AG04449 (cell line): ENCODE measurements at regions not wholly inside any gene's neighbourhood (a gene's known extent, or its start where the extent isn't known, plus 50 kb on each side); places are given as distances from the start of the nearest gene placed in this dataset.

Experiments
- CTCF ChIA-PET: fragments of 350-600 bp; formaldehyde crosslinking; extraction: SDS; loops from one replicate; lab custom pipeline; 2021; ENCODE audit warnings: antibody characterized with exemption; lab: Yijun Ruan, JAX
- POLR2A ChIA-PET: fragments of 400-600, 350-600 bp; formaldehyde crosslinking; extraction: SDS; loops from one replicate; lab custom pipeline; 2020; ENCODE audit warnings: antibody characterized with exemption, inconsistent platforms; lab: Yijun Ruan, JAX
- DNase-seq: peaks from one replicate; pipeline ENCODE4 v3.0.0-alpha.2; 2010; ENCODE audit warnings: low read depth, low spot score
- H3K4me3 ChIP-seq: 2 replicates; pipeline ENCODE4 v1.5.1; 2011; ENCODE audit warnings: low read depth, mild to moderate bottlenecking, control low read depth, low read length
- CTCF ChIP-seq: IDR thresholded peaks from one replicate; pipeline ENCODE4 v1.5.1; 2011; ENCODE audit warnings: mild to moderate bottlenecking, moderate library complexity, low read length, control low read depth, inconsistent platforms; ENCODE audit not compliant: insufficient read depth; ENCODE audit errors: missing control alignments

DNA sequence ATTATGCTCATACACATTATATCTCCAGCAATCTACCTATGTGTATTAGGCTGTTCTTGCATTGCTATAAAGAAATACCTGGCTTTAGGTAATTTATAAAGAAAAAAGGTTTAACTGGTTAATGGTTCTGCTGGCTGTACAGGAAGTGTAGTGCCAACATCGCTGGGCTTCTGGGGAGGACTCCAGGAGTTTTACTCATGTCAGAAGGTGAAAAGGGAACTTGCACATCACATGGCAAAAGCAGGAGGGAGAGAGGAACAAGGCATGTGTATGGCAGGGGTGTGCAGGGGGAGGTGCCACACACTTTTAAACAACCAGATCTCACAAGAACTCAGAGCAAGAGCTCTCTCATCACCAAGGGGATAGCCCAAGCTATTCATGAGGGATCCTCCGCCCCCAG is 715.4 kb upstream of the ZEB2 start:
- CTCF ChIA-PET: no interaction called here
- no peak for DNase-seq
- TF ChIP-seq CTCF: no peak
- H3K4me3 ChIP-seq: no peak overlapping the region
- POLR2A ChIA-PET: no interaction called here

DNA sequence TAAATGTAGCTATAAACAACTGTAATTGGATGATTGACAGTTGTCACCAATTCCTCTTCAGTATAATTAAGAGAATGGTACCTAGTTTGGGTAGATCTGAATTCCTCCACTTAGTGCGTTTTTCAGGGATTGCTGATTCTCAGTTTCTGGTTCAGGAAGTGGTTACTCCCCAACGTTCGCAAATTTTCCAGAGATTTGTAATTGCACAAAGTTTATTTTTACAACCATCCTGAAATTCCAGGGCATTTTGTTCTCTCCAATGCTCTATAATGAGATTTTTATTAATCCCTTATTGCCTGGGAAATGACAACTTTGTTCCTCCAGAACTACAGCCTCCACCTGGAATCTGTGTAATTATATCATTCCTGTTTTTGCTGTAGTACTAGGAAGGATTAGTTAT is 710.6 kb upstream of the ZEB2 start:
- CTCF ChIA-PET: no interaction called here
- no peak for DNase-seq
- no peak for TF ChIP-seq CTCF
- H3K4me3 ChIP-seq: no peak overlapping the region
- POLR2A ChIA-PET: no interaction called here

DNA sequence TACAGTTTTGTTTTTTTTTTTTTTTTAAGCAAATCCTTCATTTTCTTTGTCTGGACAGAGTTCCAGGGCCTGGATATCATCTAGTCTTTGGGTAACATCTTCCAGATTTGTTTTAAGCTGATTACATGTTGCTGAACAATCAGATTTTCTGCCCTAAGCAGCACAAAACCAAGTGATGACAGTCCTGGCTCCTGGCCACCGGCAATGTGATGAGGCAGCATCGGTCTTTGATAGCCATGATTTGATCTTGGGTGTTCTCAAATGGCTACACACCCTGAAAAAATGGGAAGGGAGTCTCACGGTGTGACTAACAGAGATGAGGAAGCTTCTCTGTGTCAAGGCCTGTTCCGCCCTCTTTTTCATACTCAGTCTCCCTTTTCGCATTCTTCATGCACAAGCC is 708.6 kb upstream of the ZEB2 start:
- DNase-seq: no peak
- ChIA-PET CTCF (no interaction called here), POLR2A (no interaction called here)
- no peak overlapping the region for H3K4me3 ChIP-seq
- TF ChIP-seq CTCF: no peak

DNA sequence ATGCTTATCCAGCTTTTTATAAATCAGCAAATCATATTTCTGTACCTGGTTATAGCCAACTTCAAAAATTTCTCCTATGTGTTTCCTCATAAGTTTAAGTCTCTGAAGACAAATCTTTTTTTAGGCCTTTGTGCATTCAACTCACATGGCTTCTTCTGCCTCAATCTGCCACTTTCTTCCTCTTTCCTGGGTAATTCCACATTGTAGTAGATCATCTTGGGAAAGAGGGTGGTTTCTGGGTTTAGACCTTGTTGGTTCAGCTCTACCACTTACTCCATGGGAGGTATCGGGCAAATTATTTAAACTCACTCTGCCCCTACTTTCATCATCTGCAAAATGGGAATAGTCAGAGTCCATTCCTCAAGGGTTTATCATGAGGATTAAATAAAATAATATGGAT is 707.0 kb upstream of the ZEB2 start:
- CTCF ChIA-PET: no interaction called here

GRCh38 chr2:145221516-145221915 is 701.6 kb upstream of the ZEB2 start:
- DNase-seq: no peak
- ChIA-PET CTCF (interaction anchor here (0.9 kb wide), 1 partner anchor 531 kb away, joined by 3 read pairs; no protein-coding TSS in a partner anchor), POLR2A (no interaction called here)
- H3K4me3 ChIP-seq: no peak overlapping the region
- no peak for TF ChIP-seq CTCF

More for the DNA sequence above, 707.0 kb upstream of the ZEB2 start:
- TF ChIP-seq CTCF: no peak
- H3K4me3 ChIP-seq: no peak overlapping the region
- POLR2A ChIA-PET: no interaction called here
- DNase-seq: no peak

GRCh38 chr2:145221032-145221431 is 701.1 kb upstream of the ZEB2 start:
- no peak overlapping the region for H3K4me3 ChIP-seq
- DNase-seq: no peak
- TF ChIP-seq CTCF: no peak
- ChIA-PET CTCF (interaction anchor here (0.9 kb wide), 1 partner anchor 531 kb away, joined by 3 read pairs; no protein-coding TSS in a partner anchor), POLR2A (no interaction called here)

GRCh38 chr2:145220496-145220895 is 700.6 kb upstream of the ZEB2 start:
- no peak for TF ChIP-seq CTCF
- DNase-seq: no peak
- ChIA-PET POLR2A (no interaction called here), CTCF (no interaction called here)
- H3K4me3 ChIP-seq: no peak overlapping the region
